SK-N-SH (cell line): ENCODE measurements at regions not wholly inside any gene's neighbourhood (a gene's known extent, or its start where the extent isn't known, plus 50 kb on each side); places are given as distances from the start of the nearest gene placed in this dataset.
A peak's percentile ranks its signal among the peaks of the same experiment; 100 is the strongest.

ENCODE experiments used
- CTCF ChIA-PET: fragments of 300-600, 350-600 bp; formaldehyde crosslinking; extraction: SDS; loops from one replicate; lab custom pipeline; 2021; lab: Yijun Ruan, JAX
- POLR2A ChIA-PET: fragments of 350-600 bp; sonication (Branson Sonifier 250); formaldehyde crosslinking; extraction: SDS; loops from one replicate; lab custom pipeline; 2020; ENCODE audit warnings: antibody characterized with exemption, inconsistent platforms; lab: Yijun Ruan, JAX
- DNase-seq: peaks from one replicate; pipeline ENCODE4 v3.0.0; 2012
- H2AFZ ChIP-seq: fragments of 200-600 bp; sonication (generic); 2 replicates; pipeline ENCODE4 v1.8.1; 2016; ENCODE audit warnings: antibody characterized with exemption, mild to moderate bottlenecking, low read depth
- H3F3A ChIP-seq: fragments of 200-600 bp; sonication (generic); replicated peaks from 2 replicates; pipeline ENCODE3; 2016; ENCODE audit warnings: antibody characterized with exemption, mild to moderate bottlenecking; ENCODE audit not compliant: insufficient read depth
- H3K27ac ChIP-seq, 2 experiments: fragments of 200-500 bp in 1 of 2; fragments of 200-600 bp in 1 of 2; sonication (Bioruptor generic) in 1 of 2; sonication (generic), shearing (Covaris generic) in 1 of 2; 2 replicates each; pipeline versions ENCODE4 v1.5.1 to v1.6.1; 2014 to 2016; ENCODE audit warnings: low read depth in 2 of 2, inconsistent platforms in 1 of 2, low read length in 1 of 2, mild to moderate bottlenecking in 1 of 2, mixed read lengths in 1 of 2
- H3K27me3 ChIP-seq: fragments of 200-600 bp; sonication (generic), shearing (Covaris generic); 2 replicates; pipeline ENCODE4 v1.6.1; 2016; ENCODE audit warnings: mixed run types; ENCODE audit not compliant: insufficient read depth
- H3K36me3 ChIP-seq, 2 experiments: fragments of 200-500 bp in 1 of 2; fragments of 200-600 bp in 1 of 2; sonication (Bioruptor generic) in 1 of 2; sonication (generic) in 1 of 2; replicated peaks in 1 of 2; 2 replicates each; pipeline versions ENCODE3 to v1.5.1; 2014 to 2016; ENCODE audit warnings: low read length in 1 of 2, mild to moderate bottlenecking in 1 of 2; ENCODE audit not compliant: insufficient read depth in 2 of 2, control insufficient read depth in 1 of 2
- H3K4me1 ChIP-seq, 2 experiments: fragments of 200-500 bp in 1 of 2; fragments of 200-600 bp in 1 of 2; sonication (Bioruptor generic) in 1 of 2; sonication (generic), shearing (Covaris generic) in 1 of 2; 2 replicates each; pipeline versions ENCODE4 v1.5.1 to v1.6.1; 2014 to 2016; ENCODE audit warnings: low read depth in 1 of 2, low read length in 1 of 2, mixed run types in 1 of 2; ENCODE audit not compliant: insufficient read depth in 2 of 2, control insufficient read depth in 1 of 2
- H3K4me2 ChIP-seq: fragments of 200-600 bp; sonication (generic), shearing (Covaris generic); 2 replicates; pipeline ENCODE4 v1.6.1; 2017; ENCODE audit warnings: mixed run types
- H3K4me3 ChIP-seq, 2 experiments: fragments of 200-500 bp in 1 of 2; fragments of 200-600 bp in 1 of 2; sonication (Bioruptor generic) in 1 of 2; sonication (generic), shearing (Covaris generic) in 1 of 2; 2 replicates each; pipeline versions ENCODE4 v1.5.1 to v1.8.1; 2014 to 2016; ENCODE audit warnings: low read depth in 2 of 2, inconsistent platforms in 1 of 2, low read length in 1 of 2, mild to moderate bottlenecking in 1 of 2, mixed read lengths in 1 of 2, moderate library complexity in 1 of 2
- H3K79me2 ChIP-seq: fragments of 200-600 bp; sonication (generic); 2 replicates; pipeline ENCODE4 v1.8.1; 2017; ENCODE audit warnings: mild to moderate bottlenecking; ENCODE audit not compliant: insufficient read depth
- H3K9ac ChIP-seq: fragments of 200-600 bp; sonication (generic); 2 replicates; pipeline ENCODE4 v1.6.1; 2017; ENCODE audit warnings: mixed run types
- H3K9me2 ChIP-seq: fragments of 200-600 bp; sonication (generic); 2 replicates; pipeline ENCODE4 v1.6.1; 2017; ENCODE audit warnings: mixed run types
- H3K9me3 ChIP-seq: fragments of 200-600 bp; sonication (generic); 2 replicates; pipeline ENCODE4 v1.6.1; 2017; ENCODE audit warnings: mixed run types, mild to moderate bottlenecking, moderate library complexity
- H4K20me1 ChIP-seq: fragments of 200-600 bp; sonication (generic); 2 replicates; pipeline ENCODE4 v1.6.1; 2017; ENCODE audit warnings: mild to moderate bottlenecking, mixed run types; ENCODE audit not compliant: insufficient read depth
- CHD2 ChIP-seq: fragments of 150-350 bp; IDR thresholded peaks from 2 replicates; pipeline ENCODE4 v1.6.1; 2018; ENCODE audit warnings: low read length; ENCODE audit not compliant: partially characterized antibody
- CTCF ChIP-seq: fragments of 200-600 bp; sonication (generic); IDR thresholded peaks from 2 replicates; pipeline ENCODE4 v1.6.1; 2017; ENCODE audit warnings: antibody characterized with exemption, mild to moderate bottlenecking, moderate library complexity
- ELF1 ChIP-seq: IDR thresholded peaks from 2 replicates; pipeline ENCODE4 v1.4.0; 2012
- EP300 ChIP-seq, 2 experiments: IDR thresholded peaks; 2 replicates each; pipeline versions ENCODE4 v1.4.0 to v1.6.1; 2012; ENCODE audit warnings: borderline replicate concordance in 1 of 2, low read depth in 1 of 2, low read length in 1 of 2
- EZH2phosphoT487 ChIP-seq: fragments of 200-600 bp; sonication (generic); IDR thresholded peaks from 2 replicates; pipeline ENCODE4 v1.6.1; 2017; ENCODE audit warnings: low read depth, mixed run types, mild to moderate bottlenecking, antibody characterized with exemption, moderate library complexity, borderline replicate concordance
- FOSL2 ChIP-seq: IDR thresholded peaks from 2 replicates; pipeline ENCODE4 v1.4.0; 2012; ENCODE audit warnings: low read depth, mild to moderate bottlenecking, moderate library complexity, borderline replicate concordance
- FOXJ3 ChIP-seq: sonication (generic); formaldehyde crosslinking; IDR thresholded peaks from 2 replicates; pipeline ENCODE4 v1.5.1; 2020; ENCODE audit warnings: mild to moderate bottlenecking, missing genetic modification reagents
- FOXM1 ChIP-seq: IDR thresholded peaks from 2 replicates; pipeline ENCODE4 v1.4.0; 2012; ENCODE audit warnings: low read depth, mild to moderate bottlenecking
- GATA2 ChIP-seq: sonication (generic); formaldehyde crosslinking; IDR thresholded peaks from 2 replicates; pipeline ENCODE4 v1.5.0; 2020; ENCODE audit warnings: mild to moderate bottlenecking, missing genetic modification reagents
- JUND ChIP-seq: IDR thresholded peaks from 2 replicates; pipeline ENCODE4 v1.4.0; 2012
- MEF2A ChIP-seq: IDR thresholded peaks from 2 replicates; pipeline ENCODE4 v1.4.0; 2012; ENCODE audit warnings: low read depth, borderline replicate concordance
- MXI1 ChIP-seq: IDR thresholded peaks from 2 replicates; pipeline ENCODE4 v1.6.1; 2012; ENCODE audit warnings: mild to moderate bottlenecking, low read depth, low read length, improper control_type of control experiment
- NFIC ChIP-seq: IDR thresholded peaks from 2 replicates; pipeline ENCODE4 v1.4.0; 2012; ENCODE audit warnings: borderline replicate concordance
- NRF1 ChIP-seq: IDR thresholded peaks from 2 replicates; pipeline ENCODE4 v1.6.1; 2012; ENCODE audit warnings: low read depth, mild to moderate bottlenecking, low read length
- RAD21 ChIP-seq: IDR thresholded peaks from 2 replicates; pipeline ENCODE4 v1.6.1; 2012; ENCODE audit warnings: mild to moderate bottlenecking, low read length
- REST ChIP-seq: IDR thresholded peaks from 2 replicates; pipeline ENCODE4 v1.6.1; 2012; ENCODE audit warnings: mild to moderate bottlenecking, low read depth, low read length, moderate library complexity
- RXRA ChIP-seq: IDR thresholded peaks from 2 replicates; pipeline ENCODE4 v1.4.0; 2012; ENCODE audit warnings: low read depth, mild to moderate bottlenecking, borderline replicate concordance
- SIN3A ChIP-seq: IDR thresholded peaks from 2 replicates; pipeline ENCODE4 v1.6.1; 2012; ENCODE audit warnings: low read depth, mild to moderate bottlenecking, low read length, moderate library complexity, borderline replicate concordance
- SMC3 ChIP-seq: IDR thresholded peaks from 2 replicates; pipeline ENCODE4 v1.6.1; 2012; ENCODE audit warnings: low read depth, low read length, improper control_type of control experiment
- TEAD4 ChIP-seq: IDR thresholded peaks from 2 replicates; pipeline ENCODE4 v1.4.0; 2012; ENCODE audit warnings: mild to moderate bottlenecking, borderline replicate concordance; ENCODE audit not compliant: insufficient read depth
- YY1 ChIP-seq: IDR thresholded peaks from 2 replicates; pipeline ENCODE4 v1.4.0; 2012; ENCODE audit warnings: low read depth, mild to moderate bottlenecking
- ZBTB33 ChIP-seq: IDR thresholded peaks from 2 replicates; pipeline ENCODE4 v1.4.0; 2012; ENCODE audit warnings: low read depth, borderline replicate concordance
- WGBS: methylation state at CpG from one replicate; pipeline ENCODE4 v1.1.6; 2017; ENCODE audit warnings: low lambda C conversion rate; 5-methylcytosine and 5-hydroxymethylcytosine counted together
- TF ChIP-seq, protein P1 (sequence below): IDR thresholded peaks from 2 replicates; pipeline ENCODE4; 2012
- TF ChIP-seq, protein P2 (sequence below): IDR thresholded peaks from 2 replicates; pipeline ENCODE4 v1.4.0; 2012; ENCODE audit warnings: low read depth, borderline replicate concordance

DNA sequence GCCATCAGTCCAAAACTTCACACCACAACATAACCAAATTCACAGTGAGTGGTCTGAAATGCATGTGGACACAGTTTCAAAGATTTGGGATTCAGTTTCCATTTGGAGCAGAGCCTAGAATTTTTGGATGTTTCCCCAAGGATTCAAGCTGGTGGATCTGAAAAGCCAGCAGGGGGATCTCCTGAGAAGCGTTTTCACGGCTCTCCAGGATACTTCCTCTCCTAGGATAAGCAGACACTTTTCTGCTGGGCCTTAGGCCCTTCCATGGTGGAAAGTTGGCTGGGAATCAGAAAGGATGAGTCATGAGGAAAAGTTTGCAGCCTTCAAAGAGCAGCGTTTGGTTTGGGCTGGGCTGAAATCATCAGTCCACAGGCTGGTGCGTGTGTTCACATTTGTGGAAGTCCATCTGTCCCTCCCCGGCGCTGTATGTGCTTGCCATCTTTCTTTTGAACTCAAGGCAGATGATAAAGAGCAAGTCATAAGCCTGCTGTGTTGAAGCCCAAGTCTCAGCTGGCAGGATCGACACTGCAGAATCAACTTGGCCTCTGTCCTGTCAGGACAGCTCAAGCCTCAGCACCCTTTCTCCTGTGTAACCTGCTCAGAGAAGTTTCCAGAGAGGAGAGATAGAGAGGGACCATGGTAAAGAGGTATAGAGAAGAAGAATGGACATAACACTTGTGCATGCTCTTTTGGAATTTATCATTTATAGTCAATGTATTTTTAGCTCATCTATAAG is 152.6 kb upstream of the MSX2 start:
- ChIA-PET POLR2A (interaction anchor here (0.7 kb wide), 1 partner anchor 179 kb away, joined by 3 read pairs; no protein-coding TSS in a partner anchor), CTCF (interaction anchor here (0.5 to 1.5 kb wide), 6 partner anchors 9 to 164 kb away, joined by 3 to 5 read pairs (median 4); no protein-coding TSS in a partner anchor)
- peak overlapping the region; percentile 1 to 24; a peak in 2 of 4 replicates for H3K27ac ChIP-seq
- WGBS: 15% methylated on average over 7 of the region's 7 CpGs
- H3K4me3 ChIP-seq: no peak overlapping the region
- H3K9me3 ChIP-seq: no peaks in the 10 kb centered on the region
- no peaks in the 10 kb centered on the region for H3K27me3 ChIP-seq
- H2AFZ ChIP-seq: no peak overlapping the region
- no peak overlapping the region for H3K9ac ChIP-seq
- peak; percentile 45 for DNase-seq
- H4K20me1 ChIP-seq: no peaks in the 10 kb centered on the region
- H3K4me1 ChIP-seq: peaks cover 0 to 8% of the 10 kb centered on the region in 2 experiments; a peak in 1 of 4 replicates
- H3K36me3 ChIP-seq: no peaks in the 10 kb centered on the region
- H3K9me2 ChIP-seq: no peaks in the 10 kb centered on the region
- H3K4me2 ChIP-seq: peak overlapping the region; percentile 8; the same call in 1 of the 2 replicates
- peaks cover 5% of the 10 kb centered on the region for H3F3A ChIP-seq
- H3K79me2 ChIP-seq: no peaks in the 10 kb centered on the region
- TF ChIP-seq CTCF (peak; percentile 58), FOXJ3 (CRISPR knock-in tag) (no peak), FOXM1 (no peak), ELF1 (no peak), TEAD4 (no peak), SMC3 (peak; percentile 24; the same call in 1 of the 2 replicates), YY1 (peak; percentile 46; the same call in 1 of the 2 replicates), ZBTB33 (no peak), NFIC (peak; percentile 91), EZH2phosphoT487 (no peak), MXI1 (no peak), FOSL2 (peak; percentile 91), RAD21 (peak; percentile 55), MEF2A (no peak), REST (no peak), EP300 (IDR thresholded peaks at IDR 0.05; ENCODE audit: borderline replicate concordance in 1 of 2, low read depth in 1 of 2, low read length in 1 of 2) (0 out of 4 replicates have a peak, but pooled peaks of 1 of the 2 experiments have one; percentile 14), CHD2 (no peak), GATA2 (CRISPR knock-in tag) (no peak), RXRA (no peak), SIN3A (no peak), NRF1 (no peak), JUND (peak; percentile 78)
- TF ChIP-seq, protein P1, sequence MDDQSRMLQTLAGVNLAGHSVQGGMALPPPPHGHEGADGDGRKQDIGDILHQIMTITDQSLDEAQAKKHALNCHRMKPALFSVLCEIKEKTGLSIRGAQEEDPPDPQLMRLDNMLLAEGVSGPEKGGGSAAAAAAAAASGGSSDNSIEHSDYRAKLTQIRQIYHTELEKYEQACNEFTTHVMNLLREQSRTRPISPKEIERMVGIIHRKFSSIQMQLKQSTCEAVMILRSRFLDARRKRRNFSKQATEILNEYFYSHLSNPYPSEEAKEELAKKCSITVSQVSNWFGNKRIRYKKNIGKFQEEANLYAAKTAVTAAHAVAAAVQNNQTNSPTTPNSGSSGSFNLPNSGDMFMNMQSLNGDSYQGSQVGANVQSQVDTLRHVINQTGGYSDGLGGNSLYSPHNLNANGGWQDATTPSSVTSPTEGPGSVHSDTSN: no peak
- TF ChIP-seq, protein P2, sequence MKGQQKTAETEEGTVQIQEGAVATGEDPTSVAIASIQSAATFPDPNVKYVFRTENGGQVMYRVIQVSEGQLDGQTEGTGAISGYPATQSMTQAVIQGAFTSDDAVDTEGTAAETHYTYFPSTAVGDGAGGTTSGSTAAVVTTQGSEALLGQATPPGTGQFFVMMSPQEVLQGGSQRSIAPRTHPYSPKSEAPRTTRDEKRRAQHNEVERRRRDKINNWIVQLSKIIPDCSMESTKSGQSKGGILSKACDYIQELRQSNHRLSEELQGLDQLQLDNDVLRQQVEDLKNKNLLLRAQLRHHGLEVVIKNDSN: no peak
